Skeletal muscle tissue (tissue), 3 donors: ENCODE measurements at regions not wholly inside any gene's neighbourhood (a gene's known extent, or its start where the extent isn't known, plus 50 kb on each side); places are given as distances from the start of the nearest gene placed in this dataset.

Experiments used
- H3K27ac ChIP-seq: one replicate; pipeline ENCODE4 v1.7.0; 2013; ENCODE audit warnings: mild to moderate bottlenecking, low read depth, low read length, inconsistent platforms
- H3K27me3 ChIP-seq, 3 donors: one replicate each; pipeline ENCODE4 v1.7.0; 2013; ENCODE audit warnings: low read length in 3 of 3; ENCODE audit not compliant: control insufficient read depth in 3 of 3, insufficient read depth in 3 of 3
- H3K36me3 ChIP-seq, 3 donors: one replicate each; pipeline ENCODE4 v1.7.0; 2013; ENCODE audit warnings: low read length in 3 of 3; ENCODE audit not compliant: control insufficient read depth in 3 of 3, insufficient read depth in 3 of 3
- H3K4me1 ChIP-seq, 3 donors: one replicate each; pipeline ENCODE4 v1.7.0; 2013; ENCODE audit warnings: low read length in 3 of 3, mild to moderate bottlenecking in 3 of 3; ENCODE audit not compliant: control insufficient read depth in 3 of 3, insufficient read depth in 3 of 3
- H3K4me3 ChIP-seq, 3 donors: one replicate each; pipeline ENCODE4 v1.7.0; 2013; ENCODE audit warnings: low read length in 3 of 3
- H3K9ac ChIP-seq, 3 donors: one replicate each; pipeline ENCODE4 v1.7.0; 2013; ENCODE audit warnings: low read length in 3 of 3, mild to moderate bottlenecking in 3 of 3, moderate library complexity in 2 of 3, low read depth in 1 of 3
- H3K9me3 ChIP-seq, 3 donors: one replicate each; pipeline ENCODE4 v1.7.0; 2013; ENCODE audit warnings: low read length in 3 of 3; ENCODE audit not compliant: control insufficient read depth in 3 of 3
- donor health status: Osteomylitis.

DNA sequence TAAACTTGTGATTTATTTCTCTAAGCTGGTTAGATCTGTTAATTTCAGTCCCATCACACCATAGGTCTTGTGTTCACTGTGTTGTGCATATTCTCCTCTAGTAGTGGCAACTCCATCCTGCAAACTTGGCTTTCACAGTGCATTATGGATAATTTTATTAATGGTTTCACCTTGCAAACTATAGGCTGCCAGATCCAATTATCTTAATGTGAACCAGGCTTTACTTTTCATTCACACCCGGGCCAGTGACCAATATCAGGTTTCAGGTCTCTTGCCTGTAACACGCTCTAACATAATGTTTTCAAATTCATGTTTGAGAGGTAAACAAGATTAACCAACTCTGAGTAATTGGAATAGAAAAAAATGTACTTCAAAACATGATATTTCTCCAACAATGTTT is 1293.0 kb downstream of the REEP3 start:
- Histone ChIP-seq H3K27me3 (no peaks in the 10 kb centered on the region), H3K9me3 (no peaks in the 10 kb centered on the region), H3K27ac (no peak overlapping the region), H3K9ac (no peak overlapping the region), H3K4me1 (no peaks in the 10 kb centered on the region), H3K36me3 (no peaks in the 10 kb centered on the region), H3K4me3 (no peak overlapping the region)

DNA sequence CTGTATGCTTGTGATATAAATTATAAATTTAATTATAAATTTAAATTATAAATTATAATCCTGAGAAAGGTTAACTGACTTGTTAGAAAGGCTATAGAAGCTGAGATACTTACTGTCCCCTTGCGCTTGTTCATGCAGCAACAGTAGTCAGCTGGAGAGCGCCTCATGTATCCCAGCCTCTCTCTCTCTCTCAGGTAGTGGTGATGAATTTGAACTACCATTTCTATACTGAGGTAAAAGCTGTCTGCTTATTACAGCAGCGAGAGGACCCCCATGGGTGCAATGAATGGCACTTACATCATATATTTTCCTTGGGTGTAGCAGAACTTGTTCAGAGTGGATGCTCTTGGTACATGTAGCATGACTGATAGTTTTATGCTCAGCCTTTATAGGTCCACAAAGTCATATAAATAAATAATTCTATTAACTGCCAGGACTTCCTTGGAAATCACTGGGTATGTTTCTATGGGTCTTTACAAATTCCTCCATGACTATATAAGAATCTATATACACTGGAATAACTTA is 1308.7 kb downstream of the REEP3 start:
- no peak overlapping the region for H3K4me3 ChIP-seq
- no peak overlapping the region for H3K9ac ChIP-seq
- H3K4me1 ChIP-seq: no peaks in the 10 kb centered on the region
- H3K27me3 ChIP-seq: no peaks in the 10 kb centered on the region
- H3K27ac ChIP-seq: no peak overlapping the region
- no peaks in the 10 kb centered on the region for H3K36me3 ChIP-seq
- H3K9me3 ChIP-seq: no peaks in the 10 kb centered on the region

DNA sequence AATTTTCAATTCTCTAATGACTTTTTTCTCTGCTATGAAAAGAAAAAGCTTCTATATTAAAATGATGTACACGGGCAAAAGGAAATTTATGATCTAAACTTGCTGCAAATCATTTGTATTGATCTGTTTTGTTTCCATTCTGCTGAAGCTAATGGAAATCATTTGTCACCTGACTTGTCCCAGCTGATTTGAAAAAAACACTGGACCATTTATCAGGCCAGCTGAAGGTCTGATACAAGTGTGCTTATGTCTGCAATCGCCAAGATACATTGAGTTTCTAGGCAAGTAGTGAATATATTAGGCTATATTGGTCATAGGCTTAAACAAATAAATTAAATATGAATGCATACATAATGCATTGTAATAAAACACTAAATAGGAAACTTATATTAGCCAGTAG is 1309.7 kb downstream of the REEP3 start:
- Histone ChIP-seq H3K4me1 (no peaks in the 10 kb centered on the region), H3K4me3 (no peak overlapping the region), H3K9me3 (no peaks in the 10 kb centered on the region), H3K9ac (no peak overlapping the region), H3K36me3 (no peaks in the 10 kb centered on the region), H3K27me3 (no peaks in the 10 kb centered on the region), H3K27ac (no peak overlapping the region)

DNA sequence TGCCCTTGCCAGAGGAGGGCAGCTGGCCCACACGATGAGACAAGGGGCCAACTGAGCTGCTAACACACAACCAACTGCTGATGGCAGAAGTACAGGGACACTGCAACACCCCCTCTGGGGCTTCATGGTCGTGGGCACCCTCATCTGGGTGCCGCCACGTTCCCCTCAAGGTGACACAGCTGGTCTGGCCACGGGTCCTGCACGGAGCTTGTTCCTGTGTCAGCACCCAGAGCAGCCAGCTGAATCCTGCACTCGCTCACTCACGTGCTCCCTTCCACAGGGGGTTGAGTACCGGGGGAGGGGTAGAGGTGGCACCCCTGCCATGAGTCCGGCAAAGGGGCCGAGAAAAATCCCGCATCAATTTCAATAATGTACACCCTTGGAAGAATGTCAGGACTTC is 1319.1 kb downstream of the REEP3 start:
- Histone ChIP-seq H3K9ac (no peak overlapping the region), H3K4me1 (no peaks in the 10 kb centered on the region), H3K27me3 (no peaks in the 10 kb centered on the region), H3K4me3 (no peak overlapping the region), H3K9me3 (no peaks in the 10 kb centered on the region), H3K36me3 (no peaks in the 10 kb centered on the region), H3K27ac (no peak overlapping the region)

DNA sequence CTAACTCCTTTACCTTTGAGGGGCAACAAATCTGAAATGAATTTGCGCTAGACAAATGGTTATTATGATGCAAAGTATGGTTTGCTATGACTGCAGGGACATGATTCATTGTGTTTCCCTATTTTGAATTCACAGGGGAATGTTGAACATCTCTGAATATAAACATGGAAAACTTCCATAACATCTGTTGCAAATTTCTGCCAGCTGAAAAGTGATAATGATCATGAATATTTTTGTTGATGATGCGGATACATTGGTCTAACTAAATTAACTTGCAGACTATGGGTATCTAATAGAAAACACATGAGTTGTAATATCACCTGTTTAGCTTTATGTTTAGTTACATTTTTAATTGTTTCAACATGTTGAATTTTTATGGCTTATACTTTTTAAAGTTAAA is 1325.5 kb downstream of the REEP3 start:
- Histone ChIP-seq H3K9me3 (no peaks in the 10 kb centered on the region), H3K9ac (no peak overlapping the region), H3K36me3 (no peaks in the 10 kb centered on the region), H3K27me3 (no peaks in the 10 kb centered on the region), H3K4me3 (no peak overlapping the region), H3K27ac (no peak overlapping the region), H3K4me1 (no peaks in the 10 kb centered on the region)

DNA sequence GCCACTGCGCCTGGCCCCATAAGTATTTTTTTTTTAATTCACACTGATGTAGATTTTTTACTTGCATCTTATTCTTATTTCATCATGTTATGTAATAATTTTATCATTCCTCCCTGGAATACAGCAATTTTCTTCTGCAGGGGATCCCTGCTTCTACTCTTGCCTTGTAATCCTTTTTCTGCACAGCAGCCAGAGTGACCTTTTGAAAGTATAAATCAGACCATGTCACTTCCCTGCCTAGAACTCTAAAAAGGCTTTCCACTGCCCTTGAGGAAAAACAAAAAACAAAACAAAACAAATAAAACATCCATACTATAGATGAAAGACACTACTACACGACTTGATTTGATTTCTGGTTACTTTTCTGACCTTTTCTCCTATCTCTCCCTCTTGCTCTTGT is 1334.7 kb downstream of the REEP3 start:
- no peak overlapping the region for H3K9ac ChIP-seq
- no peaks in the 10 kb centered on the region for H3K9me3 ChIP-seq
- H3K4me3 ChIP-seq: no peak overlapping the region
- H3K4me1 ChIP-seq: no peaks in the 10 kb centered on the region
- no peaks in the 10 kb centered on the region for H3K27me3 ChIP-seq
- H3K27ac ChIP-seq: no peak overlapping the region
- H3K36me3 ChIP-seq: no peaks in the 10 kb centered on the region

DNA sequence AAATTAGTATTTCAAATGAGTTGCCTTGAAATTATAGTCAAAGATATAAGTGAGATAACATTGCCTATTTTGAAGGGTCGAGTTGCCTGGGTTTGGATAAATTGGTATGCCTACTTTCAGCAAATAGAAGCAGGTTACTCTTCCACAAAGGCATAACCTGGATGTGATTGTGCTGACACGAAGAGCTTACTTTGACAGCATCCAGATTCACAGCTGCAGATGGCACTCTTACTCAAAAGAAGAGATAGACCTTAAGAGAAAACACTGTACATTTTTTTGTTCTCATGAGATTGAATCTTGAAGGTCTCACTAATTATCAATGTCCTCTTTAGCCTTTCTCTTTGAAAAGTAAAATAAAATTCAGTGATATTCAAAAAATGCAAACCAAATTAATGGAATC is 1338.7 kb downstream of the REEP3 start:
- Histone ChIP-seq H3K36me3 (no peaks in the 10 kb centered on the region), H3K4me1 (no peaks in the 10 kb centered on the region), H3K4me3 (no peak overlapping the region), H3K27me3 (no peaks in the 10 kb centered on the region), H3K27ac (no peak overlapping the region), H3K9ac (no peak overlapping the region), H3K9me3 (no peaks in the 10 kb centered on the region)

DNA sequence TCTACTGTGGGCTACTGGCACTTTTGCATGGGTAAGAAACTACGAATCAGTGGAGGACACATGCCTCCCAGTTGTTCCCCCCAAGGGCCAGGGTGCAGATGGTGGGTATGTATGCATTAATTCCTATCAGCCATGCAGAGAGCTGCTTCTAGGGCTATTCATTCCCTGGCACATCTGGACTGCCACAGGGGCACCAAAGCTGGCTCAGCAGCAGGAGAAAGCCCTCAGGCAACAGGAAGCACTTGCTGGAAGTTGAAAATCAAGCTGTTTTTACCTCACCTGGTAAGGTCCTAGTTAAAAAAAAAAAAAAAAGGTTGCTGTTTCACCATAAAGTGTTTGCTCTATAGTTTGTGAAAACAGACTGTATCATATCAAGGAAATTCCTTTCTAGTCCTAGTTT is 1342.6 kb downstream of the REEP3 start:
- H3K4me3 ChIP-seq: no peak overlapping the region
- no peak overlapping the region for H3K27ac ChIP-seq
- no peak overlapping the region for H3K9ac ChIP-seq
- no peaks in the 10 kb centered on the region for H3K4me1 ChIP-seq
- no peaks in the 10 kb centered on the region for H3K27me3 ChIP-seq
- H3K9me3 ChIP-seq: no peaks in the 10 kb centered on the region
- H3K36me3 ChIP-seq: no peaks in the 10 kb centered on the region

DNA sequence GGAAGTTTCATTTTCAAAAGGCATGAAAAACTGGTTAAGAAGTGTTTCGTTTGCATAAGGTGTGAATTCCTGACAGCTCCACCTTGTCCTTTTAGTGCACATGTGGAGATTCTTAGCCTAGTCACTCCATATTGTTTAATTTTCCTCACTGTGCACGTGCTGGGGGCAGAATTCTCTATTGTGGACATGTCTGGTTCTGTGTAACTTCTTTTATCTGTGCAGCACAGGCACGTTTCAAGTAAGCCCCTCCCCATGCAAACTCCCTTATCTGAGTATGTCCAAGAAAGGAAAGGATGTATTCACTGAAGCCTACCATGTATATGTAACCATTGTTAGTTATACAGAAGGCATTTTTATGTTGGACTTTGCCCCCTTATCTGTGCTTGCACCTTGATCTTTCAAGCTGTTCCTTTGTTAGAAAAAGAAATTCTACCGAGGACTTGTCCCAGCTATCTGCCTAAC is 1346.3 kb downstream of the REEP3 start:
- no peaks in the 10 kb centered on the region for H3K36me3 ChIP-seq

DNA sequence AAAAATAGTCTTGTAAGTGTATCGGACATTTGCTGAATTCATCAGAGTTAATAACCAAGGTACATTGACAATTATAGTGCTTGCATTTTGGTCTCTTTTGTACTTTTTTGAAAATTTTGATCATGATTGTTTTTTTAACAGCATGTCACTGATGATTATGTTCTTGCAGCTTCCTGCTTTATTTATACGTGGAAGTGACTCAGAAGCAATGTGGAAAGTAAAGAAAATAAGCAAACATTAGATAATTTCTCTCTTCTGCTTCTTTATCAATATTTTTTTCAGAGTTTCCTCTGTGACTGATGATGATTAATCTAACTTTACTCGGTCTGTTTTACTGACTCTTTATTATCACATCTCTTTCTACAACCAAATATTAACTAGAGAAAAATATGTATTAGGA is 1351.9 kb downstream of the REEP3 start:
- H3K9ac ChIP-seq: no peak overlapping the region
- no peak overlapping the region for H3K27ac ChIP-seq
- H3K9me3 ChIP-seq: no peaks in the 10 kb centered on the region
- no peaks in the 10 kb centered on the region for H3K27me3 ChIP-seq
- H3K36me3 ChIP-seq: no peaks in the 10 kb centered on the region
- H3K4me1 ChIP-seq: no peaks in the 10 kb centered on the region
- H3K4me3 ChIP-seq: no peak overlapping the region

More for the DNA sequence above, 1346.3 kb downstream of the REEP3 start:
- no peak overlapping the region for H3K4me3 ChIP-seq
- no peaks in the 10 kb centered on the region for H3K27me3 ChIP-seq
- no peak overlapping the region for H3K9ac ChIP-seq
- no peaks in the 10 kb centered on the region for H3K9me3 ChIP-seq
- no peak overlapping the region for H3K27ac ChIP-seq
- no peaks in the 10 kb centered on the region for H3K4me1 ChIP-seq

DNA sequence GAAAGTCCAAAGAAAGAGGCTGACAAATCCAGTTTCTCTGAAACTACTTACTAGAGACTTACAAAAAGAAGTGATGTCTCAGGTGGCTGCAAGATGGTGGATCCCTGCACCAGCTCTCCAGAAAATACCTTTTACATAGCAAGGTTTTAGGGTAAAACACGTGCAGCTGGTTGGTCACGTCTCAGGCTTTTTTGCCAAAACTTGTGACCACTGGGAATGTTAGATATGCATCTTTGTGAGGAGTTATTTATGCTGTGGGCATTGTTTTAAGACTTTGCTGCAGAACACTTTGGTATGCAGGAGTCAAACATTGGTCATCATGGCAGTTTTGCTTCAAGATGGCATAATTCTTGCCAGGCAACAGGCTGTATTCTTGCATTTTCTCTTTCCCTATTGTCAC is 1352.8 kb downstream of the REEP3 start:
- H3K27me3 ChIP-seq: no peaks in the 10 kb centered on the region
- no peak overlapping the region for H3K4me3 ChIP-seq
- H3K4me1 ChIP-seq: no peaks in the 10 kb centered on the region
- H3K9me3 ChIP-seq: no peaks in the 10 kb centered on the region
- no peak overlapping the region for H3K27ac ChIP-seq
- no peaks in the 10 kb centered on the region for H3K36me3 ChIP-seq
- no peak overlapping the region for H3K9ac ChIP-seq
